Fibroblast of lung (primary cell): ENCODE measurements at regions not wholly inside any gene's neighbourhood (a gene's known extent, or its start where the extent isn't known, plus 50 kb on each side); places are given as distances from the start of the nearest gene placed in this dataset.
A peak's percentile ranks its signal among the peaks of the same experiment; 100 is the strongest.

Source experiments
- DNase-seq, 2 donors: peaks; one replicate each; pipeline versions ENCODE4 v3.0.0 to v3.0.0-alpha.2; 2010; ENCODE audit warnings: low read depth in 2 of 2
- H2AFZ ChIP-seq: 2 replicates; pipeline ENCODE4 v1.5.1; 2012; ENCODE audit warnings: low read length, control low read depth, inconsistent platforms
- H3K27ac ChIP-seq: 2 replicates; pipeline ENCODE4 v1.5.1; 2011; ENCODE audit warnings: low read length, control low read depth; ENCODE audit not compliant: insufficient read depth
- H3K27me3 ChIP-seq: 2 replicates; pipeline ENCODE4 v1.5.1; 2011; ENCODE audit warnings: mild to moderate bottlenecking, low read length; ENCODE audit not compliant: control insufficient read depth, insufficient read depth
- H3K36me3 ChIP-seq: 2 replicates; pipeline ENCODE4 v1.5.1; 2011; ENCODE audit warnings: low read length; ENCODE audit not compliant: control insufficient read depth, insufficient read depth
- H3K4me1 ChIP-seq: 2 replicates; pipeline ENCODE4 v1.5.1; 2011; ENCODE audit warnings: low read length; ENCODE audit not compliant: control insufficient read depth, insufficient read depth; ENCODE audit errors: extremely low read depth
- H3K4me2 ChIP-seq: 2 replicates; pipeline ENCODE4 v1.5.1; 2011; ENCODE audit warnings: low read length, control low read depth; ENCODE audit not compliant: insufficient read depth; ENCODE audit errors: extremely low read depth
- H3K4me3 ChIP-seq, 4 experiments: fragments of 200-600 bp in 1 of 4; sonication (generic) in 1 of 4; replicated peaks in 1 of 4; 2 replicates each; pipeline ENCODE4 v1.5.1; 2011 to 2016; ENCODE audit warnings: low read length in 4 of 4, low read depth in 3 of 4, mild to moderate bottlenecking in 3 of 4, control low read depth in 2 of 4, inconsistent platforms in 1 of 4, mixed read lengths in 1 of 4; ENCODE audit not compliant: insufficient read depth in 1 of 4; ENCODE audit errors: control extremely low read depth in 1 of 4
- H3K79me2 ChIP-seq: 2 replicates; pipeline ENCODE4 v1.5.1; 2012; ENCODE audit warnings: mild to moderate bottlenecking, low read length, inconsistent platforms; ENCODE audit not compliant: control insufficient read depth, insufficient read depth
- H3K9ac ChIP-seq: 2 replicates; pipeline ENCODE4 v1.5.1; 2011; ENCODE audit warnings: mild to moderate bottlenecking, low read length, control low read depth; ENCODE audit not compliant: insufficient read depth
- H3K9me3 ChIP-seq: 2 replicates; pipeline ENCODE4 v1.5.1; 2012; ENCODE audit warnings: low read depth, low read length; ENCODE audit not compliant: control insufficient read depth, insufficient read depth
- H4K20me1 ChIP-seq: 2 replicates; pipeline ENCODE4 v1.5.1; 2011; ENCODE audit warnings: low read length; ENCODE audit not compliant: control insufficient read depth, insufficient read depth; ENCODE audit errors: extremely low read depth
- CTCF ChIP-seq, 2 donors: IDR thresholded peaks in 1 of 2; conservative IDR thresholded peaks in 1 of 2; 1 replicate in 1 of 2; 2 replicates in 1 of 2; pipeline ENCODE4 v1.5.1; 2011 to 2012; ENCODE audit warnings: low read length in 2 of 2, control low read depth in 1 of 2, inconsistent platforms in 1 of 2, low read depth in 1 of 2, mild to moderate bottlenecking in 1 of 2
- EZH2 ChIP-seq: IDR thresholded peaks from 2 replicates; pipeline ENCODE4 v1.5.1; 2012; ENCODE audit warnings: low read length, control low read depth, mild to moderate bottlenecking; ENCODE audit errors: missing control alignments

GRCh38 chr10:60679388-60679990 is 98.8 kb upstream of the CDK1 start:
- no peak for DNase-seq
- Histone ChIP-seq H3K27me3 (no peaks in the 10 kb centered on the region), H3K79me2 (no peaks in the 10 kb centered on the region), H3K4me3 (no peak overlapping the region), H3K4me2 (no peak overlapping the region), H4K20me1 (no peaks in the 10 kb centered on the region), H3K9ac (no peak overlapping the region), H3K4me1 (no peaks in the 10 kb centered on the region), H3K36me3 (no peaks in the 10 kb centered on the region), H3K9me3 (no peaks in the 10 kb centered on the region), H3K27ac (no peak overlapping the region), H2AFZ (no peak overlapping the region)
- TF ChIP-seq EZH2 = no peak
- no peak for TF ChIP-seq CTCF (conservative IDR thresholded peaks at IDR 0.05 in 1 of 2, IDR thresholded peaks at IDR 0.05 in 1 of 2; ENCODE audit: low read depth in 1 of 2, low read length in 2 of 2)

- no peaks in the 10 kb centered on the region for H4K20me1 ChIP-seq
- DNase-seq = no peak
- no peak overlapping the region for H3K9ac ChIP-seq
- no peak overlapping the region for H3K4me2 ChIP-seq
- H3K36me3 ChIP-seq = no peaks in the 10 kb centered on the region
- H3K79me2 ChIP-seq = no peaks in the 10 kb centered on the region
- no peak overlapping the region for H3K4me3 ChIP-seq
- H2AFZ ChIP-seq = no peak overlapping the region
- no peak overlapping the region for H3K27ac ChIP-seq
- no peaks in the 10 kb centered on the region for H3K27me3 ChIP-seq
- no peaks in the 10 kb centered on the region for H3K9me3 ChIP-seq
- no peak for TF ChIP-seq CTCF (conservative IDR thresholded peaks at IDR 0.05 in 1 of 2, IDR thresholded peaks at IDR 0.05 in 1 of 2; ENCODE audit: low read depth in 1 of 2, low read length in 2 of 2)
- no peak for TF ChIP-seq EZH2
- H3K4me1 ChIP-seq = no peaks in the 10 kb centered on the region
Observed at GRCh38 chr10:60678978-60679377, 99.3 kb upstream of the CDK1 start.

GRCh38 chr10:60677531-60678129 is 100.6 kb upstream of the CDK1 start:
- no peaks in the 10 kb centered on the region for H3K79me2 ChIP-seq
- H3K4me2 ChIP-seq = no peak overlapping the region

More at GRCh38 chr10:60677531-60678129, 100.6 kb upstream of the CDK1 start:
- no peaks in the 10 kb centered on the region for H3K36me3 ChIP-seq
- H4K20me1 ChIP-seq = no peaks in the 10 kb centered on the region
- H3K9ac ChIP-seq = no peak overlapping the region
- H3K27me3 ChIP-seq = no peaks in the 10 kb centered on the region
- H3K27ac ChIP-seq = no peak overlapping the region
- TF ChIP-seq EZH2 (no peak), CTCF (conservative IDR thresholded peaks at IDR 0.05 in 1 of 2, IDR thresholded peaks at IDR 0.05 in 1 of 2; ENCODE audit: low read depth in 1 of 2, low read length in 2 of 2) (no peak)
- H3K4me3 ChIP-seq = no peak overlapping the region
- peak in 1 of 2 donors; percentile 34 for DNase-seq
- H2AFZ ChIP-seq = no peak overlapping the region
- H3K9me3 ChIP-seq = no peaks in the 10 kb centered on the region
- no peaks in the 10 kb centered on the region for H3K4me1 ChIP-seq
